GM18907 (cell line): ENCODE measurements at regions not wholly inside any gene's neighbourhood (a gene's known extent, or its start where the extent isn't known, plus 50 kb on each side); places are given as distances from the start of the nearest gene placed in this dataset.

Source experiments
- ATAC-seq: cut with Tn5 transposase; IDR thresholded peaks from one replicate; pipeline ENCODE4 v1.9.1; 2021; ENCODE audit warnings: mild to moderate bottlenecking, moderate library complexity; ENCODE audit not compliant: unreplicated experiment

- ATAC-seq: no peak
These were observed 1585.7 kb downstream of the BRINP3 start for GRCh38 chr1:188891958-188892357.

- ATAC-seq: no peak
These were observed 1582.1 kb downstream of the BRINP3 start for GRCh38 chr1:188895611-188896010.

- ATAC-seq: no peak
These were observed 1574.4 kb downstream of the BRINP3 start for GRCh38 chr1:188903241-188903640.

GRCh38 chr1:188904201-188904600 is 1573.5 kb downstream of the BRINP3 start:
- no peak for ATAC-seq

GRCh38 chr1:188906921-188907641 is 1570.6 kb downstream of the BRINP3 start:
- no peak for ATAC-seq

GRCh38 chr1:188930382-188930781 is 1547.3 kb downstream of the BRINP3 start:
- no peak for ATAC-seq

- no peak for ATAC-seq
These were observed 1546.2 kb downstream of the BRINP3 start for GRCh38 chr1:188931506-188931905.

GRCh38 chr1:188937965-188938551 is 1539.6 kb downstream of the BRINP3 start:
- no peak for ATAC-seq

- ATAC-seq: no peak
These were observed 1535.7 kb downstream of the BRINP3 start for GRCh38 chr1:188941986-188942385.

GRCh38 chr1:188949701-188950100 is 1528.0 kb downstream of the BRINP3 start:
- ATAC-seq: no peak

GRCh38 chr1:188958461-188959115 is 1519.1 kb downstream of the BRINP3 start:
- ATAC-seq: no peak

GRCh38 chr1:188986745-188987417 is 1490.8 kb downstream of the BRINP3 start:
- ATAC-seq: no peak

GRCh38 chr1:188988589-188988988 is 1489.1 kb downstream of the BRINP3 start:
- ATAC-seq: no peak

GRCh38 chr1:188991221-188991930 is 1486.3 kb downstream of the BRINP3 start:
- no peak for ATAC-seq

GRCh38 chr1:189007824-189008223 is 1469.8 kb downstream of the BRINP3 start:
- ATAC-seq: no peak

- ATAC-seq: no peak
These were observed 1456.1 kb downstream of the BRINP3 start for GRCh38 chr1:189021577-189021976.

- ATAC-seq: no peak
These were observed 1455.6 kb downstream of the BRINP3 start for GRCh38 chr1:189022015-189022414.

GRCh38 chr1:189027512-189027911 is 1450.2 kb downstream of the BRINP3 start:
- ATAC-seq: no peak

GRCh38 chr1:189033169-189033568 is 1444.5 kb downstream of the BRINP3 start:
- no peak for ATAC-seq

GRCh38 chr1:189036628-189037027 is 1441.0 kb downstream of the BRINP3 start:
- no peak for ATAC-seq

- ATAC-seq: no peak
These were observed 1431.5 kb downstream of the BRINP3 start for GRCh38 chr1:189046127-189046526.
